ENCODE measurements at regions not wholly inside any gene's neighbourhood (a gene's known extent, or its start where the extent isn't known, plus 50 kb on each side); places are given as distances from the start of the nearest gene placed in this dataset.
"Not testable (repeated sequence)": the region's sequence is repeated elsewhere in the genome, so short reads cannot be mapped to it uniquely, and the experiment has no call there.

- H3K4me1 ChIP-seq (ENCODE audit: control insufficient read depth in 1 of 2, insufficient read depth in 2 of 2, low read length in 2 of 2): peaks cover 4 to 26% of the 10 kb centered on the region in 2 donors
- H3K9me3 ChIP-seq (ENCODE audit: control insufficient read depth in 1 of 2, low read length in 2 of 2): no peaks in the 10 kb centered on the region
- no peaks in the 10 kb centered on the region for H3K27me3 ChIP-seq (ENCODE audit: low read depth, low read length)
- no peak overlapping the region for H3K4me3 ChIP-seq (ENCODE audit: low read depth in 1 of 2, low read length in 2 of 2)
- peak overlapping the region; percentile 46 for H3K27ac ChIP-seq (ENCODE audit: low read length)
- no peaks in the 10 kb centered on the region for H3K36me3 ChIP-seq (ENCODE audit: control insufficient read depth in 1 of 2, insufficient read depth in 2 of 2, low read length in 2 of 2)
These were observed 57.1 kb upstream of the KMT2E start for GRCh38 chr7:104956753-104957450.

GRCh38 chr7:104958371-104958865, 55.6 kb upstream of the KMT2E start:
- peak overlapping the region; percentile 20 for H3K27ac ChIP-seq (ENCODE audit: low read length)
- no peak overlapping the region for H3K4me3 ChIP-seq (ENCODE audit: low read depth in 1 of 2, low read length in 2 of 2)
- no peaks in the 10 kb centered on the region for H3K27me3 ChIP-seq (ENCODE audit: low read depth, low read length)
- H3K4me1 ChIP-seq (ENCODE audit: control insufficient read depth in 1 of 2, insufficient read depth in 2 of 2, low read length in 2 of 2): peaks cover 8 to 36% of the 10 kb centered on the region in 2 donors
- H3K9me3 ChIP-seq (ENCODE audit: control insufficient read depth in 1 of 2, low read length in 2 of 2): no peaks in the 10 kb centered on the region
- no peaks in the 10 kb centered on the region for H3K36me3 ChIP-seq (ENCODE audit: control insufficient read depth in 1 of 2, insufficient read depth in 2 of 2, low read length in 2 of 2)

- H3K4me1 ChIP-seq (ENCODE audit: control insufficient read depth in 1 of 2, insufficient read depth in 2 of 2, low read length in 2 of 2): peaks cover 13 to 43% of the 10 kb centered on the region in 2 donors
- not testable (repeated sequence) for H3K9me3 ChIP-seq (ENCODE audit: control insufficient read depth in 1 of 2, low read length in 2 of 2); H3K4me3 ChIP-seq (ENCODE audit: low read depth in 1 of 2, low read length in 2 of 2); H3K27me3 ChIP-seq (ENCODE audit: low read depth, low read length); H3K36me3 ChIP-seq (ENCODE audit: control insufficient read depth in 1 of 2, insufficient read depth in 2 of 2, low read length in 2 of 2); H3K27ac ChIP-seq (ENCODE audit: low read length)
These were observed 54.5 kb upstream of the KMT2E start for GRCh38 chr7:104959483-104959882.

- no peak overlapping the region for H3K4me3 ChIP-seq (ENCODE audit: low read depth in 1 of 2, low read length in 2 of 2)
- H3K4me1 ChIP-seq (ENCODE audit: control insufficient read depth in 1 of 2, insufficient read depth in 2 of 2, low read length in 2 of 2): peaks cover 13 to 43% of the 10 kb centered on the region in 2 donors
- H3K36me3 ChIP-seq (ENCODE audit: control insufficient read depth in 1 of 2, insufficient read depth in 2 of 2, low read length in 2 of 2): no peaks in the 10 kb centered on the region
- no peaks in the 10 kb centered on the region for H3K27me3 ChIP-seq (ENCODE audit: low read depth, low read length)
- H3K27ac ChIP-seq (ENCODE audit: low read length): no peak overlapping the region
- H3K9me3 ChIP-seq (ENCODE audit: control insufficient read depth in 1 of 2, low read length in 2 of 2): no peaks in the 10 kb centered on the region
These were observed 53.1 kb upstream of the KMT2E start for GRCh38 chr7:104960741-104961448.

GRCh38 chr7:104961821-104962220, 52.2 kb upstream of the KMT2E start:
- no peak overlapping the region for H3K27ac ChIP-seq (ENCODE audit: low read length)

GRCh38 chr7:104962781-104963180, 51.2 kb upstream of the KMT2E start:
- H3K4me3 ChIP-seq (ENCODE audit: low read depth in 1 of 2, low read length in 2 of 2): no peak overlapping the region
- no peaks in the 10 kb centered on the region for H3K36me3 ChIP-seq (ENCODE audit: control insufficient read depth in 1 of 2, insufficient read depth in 2 of 2, low read length in 2 of 2)
- H3K27ac ChIP-seq (ENCODE audit: low read length): no peak overlapping the region
- H3K27me3 ChIP-seq (ENCODE audit: low read depth, low read length): no peaks in the 10 kb centered on the region
- H3K4me1 ChIP-seq (ENCODE audit: control insufficient read depth in 1 of 2, insufficient read depth in 2 of 2, low read length in 2 of 2): peaks cover 21 to 37% of the 10 kb centered on the region in 2 donors
- no peaks in the 10 kb centered on the region for H3K9me3 ChIP-seq (ENCODE audit: control insufficient read depth in 1 of 2, low read length in 2 of 2)

More at GRCh38 chr7:104961821-104962220, 52.2 kb upstream of the KMT2E start:
- Histone ChIP-seq H3K9me3 (ENCODE audit: control insufficient read depth in 1 of 2, low read length in 2 of 2) (no peaks in the 10 kb centered on the region), H3K4me1 (ENCODE audit: control insufficient read depth in 1 of 2, insufficient read depth in 2 of 2, low read length in 2 of 2) (peaks cover 13 to 43% of the 10 kb centered on the region in 2 donors), H3K4me3 (ENCODE audit: low read depth in 1 of 2, low read length in 2 of 2) (no peak overlapping the region), H3K36me3 (ENCODE audit: control insufficient read depth in 1 of 2, insufficient read depth in 2 of 2, low read length in 2 of 2) (no peaks in the 10 kb centered on the region), H3K27me3 (ENCODE audit: low read depth, low read length) (no peaks in the 10 kb centered on the region)

GRCh38 chr7:104963378-104963990, 50.5 kb upstream of the KMT2E start:
- Histone ChIP-seq H3K36me3 (ENCODE audit: control insufficient read depth in 1 of 2, insufficient read depth in 2 of 2, low read length in 2 of 2) (no peaks in the 10 kb centered on the region), H3K27ac (ENCODE audit: low read length) (no peak overlapping the region), H3K4me3 (ENCODE audit: low read depth in 1 of 2, low read length in 2 of 2) (no peak overlapping the region), H3K4me1 (ENCODE audit: control insufficient read depth in 1 of 2, insufficient read depth in 2 of 2, low read length in 2 of 2) (peaks cover 21 to 35% of the 10 kb centered on the region in 2 donors), H3K27me3 (ENCODE audit: low read depth, low read length) (no peaks in the 10 kb centered on the region), H3K9me3 (ENCODE audit: control insufficient read depth in 1 of 2, low read length in 2 of 2) (no peaks in the 10 kb centered on the region)

- H3K27me3 ChIP-seq (ENCODE audit: low read depth, low read length): no peaks in the 10 kb centered on the region
- H3K4me3 ChIP-seq (ENCODE audit: low read depth in 1 of 2, low read length in 2 of 2): no peak overlapping the region
- no peaks in the 10 kb centered on the region for H3K9me3 ChIP-seq (ENCODE audit: control insufficient read depth in 1 of 2, low read length in 2 of 2)
- no peaks in the 10 kb centered on the region for H3K36me3 ChIP-seq (ENCODE audit: control insufficient read depth in 1 of 2, insufficient read depth in 2 of 2, low read length in 2 of 2)
- no peak overlapping the region for H3K27ac ChIP-seq (ENCODE audit: low read length)
- peaks cover 21 to 36% of the 10 kb centered on the region in 2 donors for H3K4me1 ChIP-seq (ENCODE audit: control insufficient read depth in 1 of 2, insufficient read depth in 2 of 2, low read length in 2 of 2)
These were observed 50.0 kb upstream of the KMT2E start for GRCh38 chr7:104963991-104964385.

All from muscle layer of duodenum (tissue), 2 donors.